HG03175 (cell line): ENCODE measurements at regions not wholly inside any gene's neighbourhood (a gene's known extent, or its start where the extent isn't known, plus 50 kb on each side); places are given as distances from the start of the nearest gene placed in this dataset.

Source experiments
- ATAC-seq: cut with Tn5 transposase; IDR thresholded peaks from one replicate; pipeline ENCODE4 v1.9.1; 2021; ENCODE audit warnings: mild to moderate bottlenecking, moderate library complexity; ENCODE audit not compliant: unreplicated experiment

DNA sequence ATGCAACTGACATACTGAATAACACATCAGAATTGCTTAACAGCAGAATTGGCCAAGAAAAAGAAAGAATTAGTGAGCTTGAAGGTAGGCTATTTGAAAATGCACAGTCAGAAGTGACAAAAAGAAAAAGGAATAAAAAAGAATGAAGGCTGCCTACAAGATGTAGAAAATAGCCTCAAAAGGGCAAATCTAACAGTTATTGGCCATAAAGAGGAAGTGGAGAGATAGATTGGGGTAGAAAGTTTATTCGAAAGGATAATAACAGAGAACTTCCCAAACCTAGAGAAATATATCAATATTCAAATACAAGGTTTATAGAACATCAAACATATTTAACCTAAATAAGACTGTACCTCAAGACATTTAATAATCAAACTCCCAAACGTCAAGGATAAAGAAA is 67.5 kb downstream of the ATP6V1G3 start:
- no peak for ATAC-seq

GRCh38 chr1:198472119-198472518 is 68.4 kb downstream of the ATP6V1G3 start:
- no peak for ATAC-seq

- no peak for ATAC-seq
Measured at GRCh38 chr1:198467907-198468306, 72.6 kb downstream of the ATP6V1G3 start.

DNA sequence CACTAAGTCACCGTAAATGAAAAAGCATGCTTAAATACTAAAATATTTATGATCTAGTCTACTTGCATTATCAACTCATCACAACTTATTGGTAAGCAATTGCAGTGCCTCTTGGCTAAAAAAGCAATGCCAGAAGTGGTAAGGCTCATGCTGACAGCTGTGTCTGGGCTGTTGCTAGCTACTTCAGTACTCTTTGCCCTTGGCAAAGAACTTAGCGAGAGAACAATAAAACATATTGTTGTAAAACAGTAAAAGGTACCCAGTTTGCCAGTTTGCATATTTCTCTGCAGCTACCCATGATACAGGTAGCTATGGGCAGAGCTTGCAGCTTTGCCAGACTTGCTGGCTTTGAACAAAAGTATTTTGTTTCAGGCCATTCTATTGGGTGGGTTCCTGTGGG is 73.1 kb downstream of the ATP6V1G3 start:
- ATAC-seq = no peak

GRCh38 chr1:198465201-198466144 is 75.0 kb downstream of the ATP6V1G3 start:
- peak; percentile 63 for ATAC-seq

DNA sequence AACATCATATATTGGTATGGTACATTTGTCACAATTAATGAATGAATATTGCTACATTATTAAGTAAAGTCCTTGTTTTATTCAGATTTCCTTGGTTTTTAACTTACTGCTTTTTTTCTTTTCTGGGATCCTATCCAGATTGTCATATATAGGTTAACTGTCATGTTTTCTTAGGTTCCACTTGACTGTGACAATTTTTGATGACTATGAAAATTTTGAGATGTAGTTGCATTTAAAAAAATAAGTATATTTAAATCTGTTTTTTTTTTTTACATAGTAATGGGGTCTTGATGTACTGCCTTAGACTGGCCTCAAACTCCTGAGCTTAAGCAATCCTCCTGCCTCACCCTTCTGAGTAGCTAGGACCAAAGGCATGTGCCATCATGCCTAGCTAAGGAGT is 76.8 kb downstream of the ATP6V1G3 start:
- ATAC-seq = no peak

GRCh38 chr1:198462365-198463019 is 78.0 kb downstream of the ATP6V1G3 start:
- ATAC-seq = no peak

DNA sequence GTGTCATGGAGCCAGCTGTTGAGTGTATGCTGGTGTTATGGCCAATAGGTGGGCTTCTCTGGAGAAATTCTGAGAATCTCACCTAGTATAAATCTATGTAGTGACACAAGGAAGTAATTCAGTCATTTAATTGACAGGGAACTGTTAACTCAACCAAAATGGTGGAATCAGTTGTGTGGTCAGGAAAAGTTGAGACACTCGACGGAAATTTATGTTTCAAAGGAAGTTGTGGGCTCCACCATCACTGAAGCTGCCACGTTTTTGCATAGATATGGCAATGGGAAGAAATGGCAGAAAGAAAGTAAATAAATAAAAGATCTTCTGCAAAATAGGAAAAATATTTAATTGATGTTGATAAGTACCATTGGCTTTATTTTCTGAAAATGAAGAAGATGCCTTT is 84.5 kb downstream of the ATP6V1G3 start:
- ATAC-seq = no peak

DNA sequence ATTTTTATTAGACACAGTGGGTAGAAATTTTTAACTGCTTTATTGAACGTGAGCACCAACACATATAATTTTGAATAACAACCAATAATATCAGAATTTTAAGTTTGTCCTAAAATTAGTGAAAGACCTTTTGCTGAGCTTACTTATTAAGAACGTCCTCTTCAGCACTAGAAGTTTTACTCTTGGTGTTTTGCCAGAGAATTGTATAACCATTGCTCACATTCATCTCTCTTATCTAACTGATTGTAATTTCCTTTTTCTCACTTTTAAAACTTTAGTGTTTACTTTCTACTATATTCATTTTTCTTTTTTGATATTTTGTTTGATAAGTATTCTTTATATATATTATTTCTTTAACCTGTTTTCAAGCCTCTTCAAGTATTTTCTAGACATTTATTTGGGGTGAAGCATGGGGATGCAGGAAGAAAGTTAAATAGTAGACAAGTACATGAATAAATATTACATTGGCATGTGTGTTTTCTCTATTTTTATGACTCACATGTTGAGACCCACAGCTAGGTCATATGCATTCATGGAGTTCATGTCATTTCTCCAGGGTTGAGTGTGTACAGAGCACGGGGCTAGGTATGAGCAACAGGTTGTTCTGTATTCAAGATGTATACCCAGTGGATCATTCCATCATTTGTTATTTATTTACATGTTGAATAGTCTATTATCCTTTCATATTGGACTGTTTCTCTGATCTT is 90.6 kb downstream of the ATP6V1G3 start:
- no peak for ATAC-seq

GRCh38 chr1:198449261-198449660 is 91.2 kb downstream of the ATP6V1G3 start:
- ATAC-seq = no peak

DNA sequence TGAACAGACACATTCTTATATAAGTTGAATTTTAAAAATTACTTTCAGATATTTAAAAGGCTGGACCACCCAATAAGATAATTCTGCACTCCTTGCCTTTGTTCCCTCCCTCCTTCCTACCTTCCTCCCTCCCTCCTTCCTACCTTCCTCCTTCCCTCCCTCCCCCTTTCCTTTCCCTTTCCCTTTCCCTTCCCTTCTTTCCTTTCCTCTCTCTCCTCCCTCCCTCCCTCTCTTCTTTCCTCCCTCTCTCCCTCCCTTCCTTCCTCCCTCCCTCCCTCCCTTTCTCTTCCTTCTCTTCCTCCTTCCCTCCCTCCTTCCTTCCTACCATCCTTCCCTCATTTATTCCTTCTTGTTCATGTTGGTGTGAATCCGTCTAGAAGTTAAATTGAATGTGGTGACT is 93.0 kb downstream of the ATP6V1G3 start:
- no peak for ATAC-seq

- no peak for ATAC-seq
Measured at GRCh38 chr1:198445872-198446271, 94.6 kb downstream of the ATP6V1G3 start.

DNA sequence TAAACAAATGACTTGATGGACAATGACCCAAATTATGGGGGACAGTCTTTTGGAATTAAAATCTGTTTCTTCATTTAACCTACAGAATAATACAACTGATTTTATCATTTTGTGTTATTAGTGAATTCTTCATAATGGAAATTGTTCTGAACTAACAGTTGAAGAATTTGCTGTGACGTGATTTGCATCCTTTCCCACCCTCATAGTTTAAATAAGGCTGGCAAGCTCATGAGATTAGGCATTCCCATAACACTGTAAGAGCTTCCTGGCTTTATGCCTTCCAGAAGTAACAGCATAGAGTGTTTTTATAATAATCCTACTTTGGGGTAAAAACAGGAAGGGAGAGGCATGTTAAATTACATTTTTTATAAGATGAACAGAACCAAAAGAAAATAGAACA is 95.7 kb downstream of the ATP6V1G3 start:
- ATAC-seq = no peak

DNA sequence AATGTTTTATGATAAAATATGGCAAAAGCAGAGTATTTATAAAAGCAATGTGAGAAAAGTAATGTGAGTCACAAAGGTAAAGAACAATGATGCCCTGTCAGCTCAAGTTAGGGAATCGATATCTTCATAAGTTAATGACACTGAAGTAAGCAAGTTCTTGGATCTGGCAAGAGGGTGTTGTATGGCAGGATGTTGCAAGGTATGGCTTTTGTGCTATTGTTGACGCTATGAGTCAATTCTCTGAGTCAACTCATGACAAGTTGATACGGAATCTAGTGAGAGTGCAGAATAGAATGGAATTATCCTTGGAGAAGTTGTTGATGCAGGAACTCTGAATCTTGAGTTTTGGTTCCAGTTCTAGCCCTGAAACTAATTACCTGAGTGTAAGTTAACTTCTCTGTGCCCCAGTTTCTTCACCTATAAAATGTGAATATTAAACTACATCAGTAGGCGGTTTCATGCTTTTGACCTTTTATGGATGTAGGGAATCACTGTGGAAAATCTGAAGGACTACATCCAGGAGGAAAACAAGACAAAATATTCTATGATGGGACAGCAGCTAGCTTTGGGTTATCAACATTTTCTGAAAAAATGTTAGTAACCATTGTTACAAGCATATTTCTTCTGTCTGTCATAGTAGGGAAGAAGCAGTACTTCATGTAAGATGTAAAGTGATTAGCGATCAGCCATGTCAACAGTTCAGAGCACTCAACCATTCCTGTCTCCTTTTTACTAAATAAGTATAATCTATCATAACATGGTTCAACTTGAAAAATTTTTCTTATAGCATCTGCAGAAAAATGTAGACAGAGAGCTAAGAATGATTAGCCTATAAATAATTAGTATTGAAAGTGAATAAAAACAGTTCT is 96.9 kb downstream of the ATP6V1G3 start:
- no peak for ATAC-seq

DNA sequence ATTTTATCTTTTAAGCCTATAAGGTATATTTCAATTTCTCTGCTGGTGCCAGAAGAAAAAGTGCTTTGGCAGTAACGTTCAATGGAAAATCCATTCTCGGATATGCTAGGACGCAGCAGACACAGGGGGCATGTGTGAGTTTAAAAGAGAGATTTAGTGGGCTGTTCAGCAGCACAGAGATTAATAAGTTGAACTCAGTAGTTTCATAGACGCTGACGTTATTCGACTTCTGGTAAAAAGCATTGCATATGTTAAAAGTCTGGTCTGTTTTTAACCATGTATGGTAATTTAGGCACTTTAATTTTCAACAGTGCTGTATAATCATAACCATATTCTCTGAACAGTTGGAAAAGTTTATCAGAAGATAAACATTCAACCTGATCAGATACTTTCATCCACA is 99.6 kb downstream of the ATP6V1G3 start:
- no peak for ATAC-seq

DNA sequence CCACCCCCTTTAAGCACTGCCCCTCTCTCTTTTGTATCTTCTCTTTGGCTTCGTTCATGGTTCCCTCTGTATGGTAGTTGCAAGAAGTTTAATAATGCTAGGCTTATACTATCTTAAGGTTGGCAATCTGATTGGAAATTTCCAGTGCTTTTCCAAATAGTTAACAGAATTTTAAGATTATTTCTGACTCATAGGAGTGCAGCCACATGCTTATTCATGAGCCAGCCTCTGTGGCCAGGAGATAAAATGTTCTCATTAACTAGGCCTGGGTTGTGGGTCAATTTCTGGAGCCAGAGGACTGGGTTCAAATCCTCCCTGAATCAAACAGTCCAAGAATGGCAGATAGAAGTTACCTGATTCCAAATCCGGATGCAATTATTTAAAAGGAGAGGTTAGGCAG is 103.1 kb downstream of the ATP6V1G3 start:
- ATAC-seq = no peak

GRCh38 chr1:198436276-198436675 is 104.2 kb downstream of the ATP6V1G3 start:
- ATAC-seq = no peak

DNA sequence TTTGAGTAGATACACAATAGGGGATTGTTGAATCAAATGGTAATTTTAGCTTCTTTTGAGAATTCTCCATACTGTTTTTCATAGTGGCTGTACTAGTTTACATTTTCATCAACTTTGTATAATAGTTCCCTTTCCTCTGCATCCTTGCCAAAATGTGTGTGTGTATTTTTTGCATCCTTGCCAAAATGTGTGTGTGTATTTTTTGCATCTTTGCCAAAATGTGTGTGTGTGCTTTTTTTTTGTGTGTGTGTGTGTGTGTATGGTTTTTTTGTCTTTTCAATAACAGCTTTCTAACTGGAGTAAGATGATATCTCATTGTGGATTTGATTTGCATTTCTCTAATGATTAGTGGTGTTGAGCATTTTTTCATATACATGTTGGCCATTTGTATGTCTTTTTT is 105.4 kb downstream of the ATP6V1G3 start:
- ATAC-seq = no peak

DNA sequence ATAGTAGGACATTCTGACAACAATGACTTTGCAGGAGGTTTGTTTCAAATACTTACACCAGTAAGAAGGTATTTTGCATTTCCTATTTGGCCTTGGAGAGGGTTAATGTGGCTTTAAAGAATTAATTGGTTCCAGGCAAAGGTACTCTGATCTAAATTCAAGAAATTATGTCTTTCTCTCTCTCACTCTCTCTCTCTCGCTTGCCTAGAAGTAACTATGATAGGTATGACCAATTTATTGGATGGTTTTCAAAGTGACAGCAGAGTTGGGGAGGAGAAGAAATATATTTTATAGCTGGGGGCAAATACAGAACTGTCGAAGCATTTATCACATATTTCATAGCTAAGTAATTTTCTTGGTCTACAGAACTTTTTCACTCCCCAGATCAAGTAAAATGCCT is 116.0 kb downstream of the ATP6V1G3 start:
- ATAC-seq = no peak

- ATAC-seq = no peak
Measured at GRCh38 chr1:198423673-198424072, 116.8 kb downstream of the ATP6V1G3 start.

DNA sequence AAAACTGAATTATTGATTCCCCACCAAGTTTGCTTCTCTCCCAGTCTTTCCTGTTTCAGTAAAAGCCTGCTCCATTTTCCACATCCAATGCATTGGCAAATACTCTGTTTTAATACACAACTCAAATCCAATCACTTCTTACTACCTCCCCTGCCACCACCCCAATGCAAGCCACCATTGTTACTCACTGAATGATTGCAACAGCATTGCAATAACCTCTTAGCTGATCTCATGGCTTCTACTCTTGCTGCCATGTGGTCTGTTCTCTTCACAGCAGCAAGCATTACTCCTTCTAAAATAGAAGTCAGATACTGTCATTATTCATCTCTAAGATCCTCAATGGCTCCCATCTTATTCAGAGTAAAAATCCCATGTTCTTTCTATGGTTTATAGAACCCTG is 123.4 kb downstream of the ATP6V1G3 start:
- no peak for ATAC-seq
